ENCODE measurements at regions not wholly inside any gene's neighbourhood (a gene's known extent, or its start where the extent isn't known, plus 50 kb on each side); places are given as distances from the start of the nearest gene placed in this dataset.

GRCh38 chr9:89252651-89253267 is 58.2 kb upstream of the CKS2 start:
- Histone ChIP-seq H3K56ac (replicated peaks; ENCODE audit: insufficient read length, low read depth, low read length) (peak overlapping the region; percentile 100), H2AFZ (ENCODE audit: low read length) (no peak overlapping the region)
- TF ChIP-seq MAFK (IDR thresholded peaks at IDR 0.05; ENCODE audit: low read depth, low read length) (no peak), RAD21 (IDR thresholded peaks at IDR 0.05 in 1 of 2, conservative IDR thresholded peaks at IDR 0.05 in 1 of 2; ENCODE audit: low read depth in 2 of 2, low read length in 2 of 2) (no peak), SIN3A (conservative IDR thresholded peaks at IDR 0.05 in 1 of 2, IDR thresholded peaks at IDR 0.05 in 1 of 2; ENCODE audit: low read depth in 1 of 2, low read length in 2 of 2) (no peak), USF2 (IDR thresholded peaks at IDR 0.05; ENCODE audit: low read length) (no peak), KDM4A (IDR thresholded peaks at IDR 0.05; ENCODE audit: low read depth, low read length, severe bottlenecking) (no peak), NRF1 (IDR thresholded peaks at IDR 0.05; ENCODE audit: low read depth, low read length) (no peak), BACH1 (IDR thresholded peaks at IDR 0.05; ENCODE audit: low read length) (no peak), KDM1A (IDR thresholded peaks at IDR 0.05; ENCODE audit: borderline replicate concordance, low read length) (no peak), GABPA (IDR thresholded peaks at IDR 0.05; ENCODE audit: borderline replicate concordance, insufficient read depth, low read length) (no peak), YY1 (IDR thresholded peaks at IDR 0.05; ENCODE audit: low read depth, low read length) (no peak), GTF2F1 (IDR thresholded peaks at IDR 0.05; ENCODE audit: borderline replicate concordance, low read depth, low read length) (no peak), RBBP5 (IDR thresholded peaks at IDR 0.05; ENCODE audit: borderline replicate concordance, low read depth, low read length) (no peak)

More at GRCh38 chr9:89252651-89253267, 58.2 kb upstream of the CKS2 start:
- Histone ChIP-seq H3K4me2 (ENCODE audit: insufficient read depth in 1 of 2, low read depth in 2 of 2, low read length in 2 of 2) (no peak overlapping the region), H3K9me3 (ENCODE audit: insufficient read depth in 2 of 2, low read depth in 1 of 2, low read length in 1 of 2) (0 out of 4 replicates have a peak, but pooled peaks cover 0 to 4% of the 10 kb centered on the region in 2 experiments), H4K91ac (replicated peaks; ENCODE audit: insufficient read length, low read length) (no peak overlapping the region), H3K4ac (replicated peaks; ENCODE audit: insufficient read length, low read depth, low read length) (no peak overlapping the region), H3K79me1 (ENCODE audit: low read depth, low read length) (no peaks in the 10 kb centered on the region), H2BK5ac (ENCODE audit: low read depth, low read length) (no peak overlapping the region), H2BK120ac (replicated peaks; ENCODE audit: low read depth, low read length) (no peak overlapping the region), H3K9ac (replicated peaks in 1 of 4; ENCODE audit: extremely low read depth in 1 of 4, low read depth in 3 of 4, low read length in 3 of 4) (no peak overlapping the region), H2AK5ac (ENCODE audit: low read depth, low read length) (no peak overlapping the region; the same call in 1 of the 2 replicates), H2BK15ac (ENCODE audit: low read length) (no peak overlapping the region), H3K14ac (ENCODE audit: insufficient read length) (no peak overlapping the region), H4K8ac (ENCODE audit: extremely low read depth, insufficient read depth, low read length) (no peak overlapping the region), H3K4me1 (replicated peaks in 1 of 4; ENCODE audit: control insufficient read depth in 3 of 4, insufficient read depth in 4 of 4, low read length in 3 of 4) (peaks cover 0 to under 1% (median 0%) of the 10 kb centered on the region in 4 experiments; a peak in 2 of 7 replicates), H2BK12ac (ENCODE audit: low read depth, low read length) (no peak overlapping the region), H3K4me3 (ENCODE audit: extremely low read depth in 1 of 4, insufficient read depth in 2 of 4, low read depth in 3 of 4, low read length in 4 of 4) (no peak overlapping the region), H4K5ac (ENCODE audit: insufficient read length, low read depth, low read length) (no peak overlapping the region), H3K23me2 (ENCODE audit: low read depth, low read length) (peaks cover 18% of the 10 kb centered on the region; the same call in 1 of the 2 replicates), H3K36me3 (ENCODE audit: control insufficient read depth in 2 of 4, insufficient read depth in 4 of 4, low read length in 3 of 4) (peaks cover 0 to 7% (median 0%) of the 10 kb centered on the region in 4 experiments; a peak in 1 of 8 replicates), H3K18ac (ENCODE audit: extremely low read depth, low read length) (no peak overlapping the region), H4K20me1 (replicated peaks in 1 of 2; ENCODE audit: control insufficient read depth in 1 of 2, insufficient read depth in 2 of 2, low read length in 2 of 2) (peaks cover 3 to 17% of the 10 kb centered on the region in 2 experiments), H2BK20ac (ENCODE audit: low read length) (no peak overlapping the region; the same call in 1 of the 2 replicates), H3K79me2 (ENCODE audit: control insufficient read depth in 1 of 2, insufficient read depth in 2 of 2, low read length in 2 of 2) (no peaks in the 10 kb centered on the region), H3K23ac (ENCODE audit: insufficient read length) (no peak overlapping the region), H3K27me3 (replicated peaks in 1 of 4; ENCODE audit: control insufficient read depth in 3 of 4, extremely low read depth in 1 of 4, insufficient read depth in 3 of 4, low read length in 3 of 4) (no peaks in the 10 kb centered on the region; a peak in 1 of 7 replicates), H3K27ac (ENCODE audit: low read depth, low read length) (no peak overlapping the region)
- WGBS, 2 experiments (ENCODE audit: extremely low coverage in 1 of 2, insufficient coverage in 1 of 2, insufficient read length in 1 of 2, insufficient replicate concordance in 2 of 2, low coverage in 1 of 2, low lambda C conversion rate in 2 of 2, missing lambda C conversion rate in 1 of 2), result 87% methylated on average over 8 of the region's 8 CpGs; no CpG with 5 or more reads in 1 of the 2 experiments
- DNase-seq (ENCODE audit: low read depth in 1 of 2, low spot score in 2 of 2), result no peak
- FAIRE-seq, result no peak
- POLR2A ChIA-PET (ENCODE audit: partially characterized antibody), result no interaction called here
- CTCF ChIA-PET (ENCODE audit: partially characterized antibody), result no interaction called here

Data from H1 (cell line).